CD14-positive monocyte (primary cell): ENCODE measurements at regions not wholly inside any gene's neighbourhood (a gene's known extent, or its start where the extent isn't known, plus 50 kb on each side); places are given as distances from the start of the nearest gene placed in this dataset.

Experiments
- DNase-seq, 3 donors: peaks; one replicate each; pipeline ENCODE4 v3.0.0-alpha.2; 2011 to 2022
- H2AFZ ChIP-seq: 2 replicates; pipeline ENCODE4 v1.6.0; 2012; ENCODE audit warnings: mild to moderate bottlenecking, low read depth, low read length, inconsistent platforms; ENCODE audit not compliant: insufficient read depth, poor library complexity, severe bottlenecking
- H3K27ac ChIP-seq, 2 donors: 1 replicate in 1 of 2; 2 replicates in 1 of 2; pipeline ENCODE4 v1.5.1; 2012 to 2013; ENCODE audit warnings: low read length in 2 of 2, control low read depth in 1 of 2, inconsistent platforms in 1 of 2, low read depth in 1 of 2, mild to moderate bottlenecking in 1 of 2
- H3K27me3 ChIP-seq, 2 donors: one replicate each; pipeline versions ENCODE4 v1.6.0 to v1.6.1; 2011 to 2013; ENCODE audit warnings: low read length in 2 of 2; ENCODE audit not compliant: control insufficient read depth in 2 of 2, insufficient read depth in 2 of 2
- H3K36me3 ChIP-seq, 2 donors: replicated peaks in 1 of 2; 1 replicate in 1 of 2; 2 replicates in 1 of 2; pipeline versions ENCODE4 v1.5.1 to v1.6.1; 2012 to 2013; ENCODE audit warnings: low read length in 2 of 2, control low read depth in 1 of 2, inconsistent platforms in 1 of 2, mild to moderate bottlenecking in 1 of 2; ENCODE audit not compliant: insufficient read depth in 2 of 2, control insufficient read depth in 1 of 2
- H3K4me1 ChIP-seq, 2 donors: 1 replicate in 1 of 2; 2 replicates in 1 of 2; pipeline versions ENCODE4 v1.5.1 to v1.6.1; 2012 to 2013; ENCODE audit warnings: low read length in 2 of 2, control low read depth in 1 of 2, inconsistent platforms in 1 of 2, mild to moderate bottlenecking in 1 of 2, moderate library complexity in 1 of 2; ENCODE audit not compliant: insufficient read depth in 2 of 2, control insufficient read depth in 1 of 2
- H3K4me2 ChIP-seq: replicated peaks from 2 replicates; pipeline ENCODE3; 2012; ENCODE audit warnings: low read length, moderate library complexity, mild to moderate bottlenecking; ENCODE audit not compliant: poor library complexity, severe bottlenecking; ENCODE audit errors: extremely low read depth
- H3K4me3 ChIP-seq, 3 experiments: fragments of 200-600 bp in 1 of 3; sonication (generic) in 1 of 3; replicated peaks in 1 of 3; 1 replicate in 2 of 3; 2 replicates in 1 of 3; pipeline ENCODE4 v1.5.1; 2011 to 2013; ENCODE audit warnings: low read length in 3 of 3, mild to moderate bottlenecking in 3 of 3, control low read depth in 2 of 3, low read depth in 2 of 3, inconsistent platforms in 1 of 3, moderate library complexity in 1 of 3
- H3K79me2 ChIP-seq: 2 replicates; pipeline ENCODE4 v1.6.0; 2012; ENCODE audit warnings: mild to moderate bottlenecking, control low read depth, inconsistent platforms, low read length, moderate library complexity; ENCODE audit not compliant: insufficient read depth
- H3K9ac ChIP-seq: 2 replicates; pipeline ENCODE4 v1.6.0; 2017; ENCODE audit warnings: low read length, mild to moderate bottlenecking; ENCODE audit not compliant: insufficient read depth, poor library complexity, severe bottlenecking
- H3K9me3 ChIP-seq, 2 donors: replicated peaks in 1 of 2; 1 replicate in 1 of 2; 2 replicates in 1 of 2; pipeline versions ENCODE4 v1.5.1 to v1.6.1; 2012 to 2013; ENCODE audit warnings: low read length in 2 of 2, control low read depth in 1 of 2; ENCODE audit not compliant: control insufficient read depth in 1 of 2, insufficient read depth in 1 of 2
- H4K20me1 ChIP-seq: 2 replicates; pipeline ENCODE4 v1.6.0; 2012; ENCODE audit warnings: mild to moderate bottlenecking, low read length, control low read depth, moderate library complexity; ENCODE audit not compliant: insufficient read depth
- H3K27ac Mint-ChIP-seq, 7 donors: one replicate each; pipeline ENCODE4 v1.8.0; 2020; ENCODE audit warnings: mild to moderate bottlenecking in 7 of 7, mixed read lengths in 7 of 7, moderate library complexity in 6 of 7, inconsistent platforms in 2 of 7
- H3K27me3 Mint-ChIP-seq, 3 donors: one replicate each; pipeline ENCODE4 v1.8.0; 2021 to 2022; ENCODE audit warnings: low read depth in 3 of 3, mild to moderate bottlenecking in 3 of 3, mixed read lengths in 3 of 3, moderate library complexity in 3 of 3, inconsistent platforms in 1 of 3
- H3K36me3 Mint-ChIP-seq, 2 donors: one replicate each; pipeline ENCODE4 v1.8.0; 2020; ENCODE audit warnings: mixed read lengths in 2 of 2, inconsistent platforms in 1 of 2, mild to moderate bottlenecking in 1 of 2
- H3K4me1 Mint-ChIP-seq: one replicate; pipeline ENCODE4 v1.8.0; 2020; ENCODE audit warnings: mild to moderate bottlenecking, mixed read lengths
- H3K4me3 Mint-ChIP-seq, 2 donors: one replicate each; pipeline ENCODE4 v1.8.0; 2020; ENCODE audit warnings: mild to moderate bottlenecking in 2 of 2, mixed read lengths in 2 of 2, moderate library complexity in 1 of 2
- H3K9me3 Mint-ChIP-seq, 7 donors: one replicate each; pipeline ENCODE4 v1.8.0; 2020 to 2022; ENCODE audit warnings: mixed read lengths in 7 of 7, mild to moderate bottlenecking in 6 of 7, moderate library complexity in 6 of 7, inconsistent platforms in 2 of 7
- CTCF ChIP-seq: fragments of 200-600 bp; IDR thresholded peaks from one replicate; pipeline ENCODE4 v1.8.0; 2022; ENCODE audit warnings: antibody characterized with exemption, mild to moderate bottlenecking
- WGBS: methylation state at CpG from one replicate; pipeline ENCODE4 v1.1.5; 2013; ENCODE audit warnings: missing lambda C conversion rate; ENCODE audit not compliant: insufficient coverage; 5-methylcytosine and 5-hydroxymethylcytosine counted together
- intact Hi-C, 2 donors: fragments of 100-400 bp; cut with micrococcal nuclease; formaldehyde crosslinking; loops; one replicate each; pipeline versions ENCODE4 v1.15.0 to v1.15.1; 2023

GRCh38 chr15:29570948-29571791 lies 251.1 kb downstream of the TJP1 start:
- intact Hi-C loops = no loop called here
- TF ChIP-seq CTCF = no peak
- Histone ChIP-seq H2AFZ (no peak overlapping the region), H3K27ac (no peak overlapping the region), H3K4me1 (no peaks in the 10 kb centered on the region), H4K20me1 (no peaks in the 10 kb centered on the region), H3K27me3 (peaks cover 49 to 60% of the 10 kb centered on the region in 2 donors), H3K9me3 (peaks cover 0 to 16% of the 10 kb centered on the region in 2 donors), H3K36me3 (no peaks in the 10 kb centered on the region), H3K4me2 (no peak overlapping the region), H3K4me3 (no peak overlapping the region), H3K79me2 (no peaks in the 10 kb centered on the region), H3K9ac (no peak overlapping the region)
- peak overlapping the region in 1 of 2 donors; percentile 61 for H3K4me3 Mint-ChIP-seq
- 1% methylated on average over 82 of the region's 85 CpGs for WGBS
- H3K4me1 Mint-ChIP-seq = no peaks in the 10 kb centered on the region
- H3K27me3 Mint-ChIP-seq = peaks cover 45 to 60% (median 58%) of the 10 kb centered on the region in 3 donors
- no peak for DNase-seq
- peaks cover 2% of the 10 kb centered on the region in 2 donors for H3K36me3 Mint-ChIP-seq
- no peak overlapping the region for H3K27ac Mint-ChIP-seq
- peaks cover 6 to 40% (median 17%) of the 10 kb centered on the region in 7 donors for H3K9me3 Mint-ChIP-seq

- no peak overlapping the region for H3K4me3 Mint-ChIP-seq
- H3K9me3 Mint-ChIP-seq = peaks cover 6 to 42% (median 16%) of the 10 kb centered on the region in 7 donors
- TF ChIP-seq CTCF = no peak
- Histone ChIP-seq H3K4me3 (no peak overlapping the region), H3K79me2 (no peaks in the 10 kb centered on the region), H3K27me3 (peaks cover 49 to 60% of the 10 kb centered on the region in 2 donors), H4K20me1 (no peaks in the 10 kb centered on the region), H2AFZ (no peak overlapping the region), H3K4me2 (no peak overlapping the region), H3K4me1 (no peaks in the 10 kb centered on the region), H3K36me3 (no peaks in the 10 kb centered on the region), H3K9me3 (peaks cover 0 to 16% of the 10 kb centered on the region in 2 donors), H3K27ac (no peak overlapping the region), H3K9ac (no peak overlapping the region)
- intact Hi-C loops = no loop called here
- H3K36me3 Mint-ChIP-seq = peaks cover 2% of the 10 kb centered on the region in 2 donors
- H3K27me3 Mint-ChIP-seq = peaks cover 47 to 60% (median 56%) of the 10 kb centered on the region in 3 donors
- DNase-seq = no peak
- under 1% methylated on average over 135 of the region's 135 CpGs for WGBS
- no peak overlapping the region for H3K27ac Mint-ChIP-seq
- H3K4me1 Mint-ChIP-seq = no peaks in the 10 kb centered on the region
Observed at GRCh38 chr15:29570121-29570947, 251.9 kb downstream of the TJP1 start.
